GM21423 (cell line): ENCODE measurements at regions not wholly inside any gene's neighbourhood (a gene's known extent, or its start where the extent isn't known, plus 50 kb on each side); places are given as distances from the start of the nearest gene placed in this dataset.

ENCODE experiments used
- ATAC-seq: cut with Tn5 transposase; IDR thresholded peaks from one replicate; pipeline ENCODE4 v1.9.1; 2021; ENCODE audit warnings: mild to moderate bottlenecking, moderate library complexity; ENCODE audit not compliant: unreplicated experiment

GRCh38 chr7:155881471-155882350 lies 69.4 kb upstream of the SHH start:
- ATAC-seq = no peak

- ATAC-seq = no peak
These were observed 68.5 kb upstream of the SHH start for GRCh38 chr7:155880721-155881120.

DNA sequence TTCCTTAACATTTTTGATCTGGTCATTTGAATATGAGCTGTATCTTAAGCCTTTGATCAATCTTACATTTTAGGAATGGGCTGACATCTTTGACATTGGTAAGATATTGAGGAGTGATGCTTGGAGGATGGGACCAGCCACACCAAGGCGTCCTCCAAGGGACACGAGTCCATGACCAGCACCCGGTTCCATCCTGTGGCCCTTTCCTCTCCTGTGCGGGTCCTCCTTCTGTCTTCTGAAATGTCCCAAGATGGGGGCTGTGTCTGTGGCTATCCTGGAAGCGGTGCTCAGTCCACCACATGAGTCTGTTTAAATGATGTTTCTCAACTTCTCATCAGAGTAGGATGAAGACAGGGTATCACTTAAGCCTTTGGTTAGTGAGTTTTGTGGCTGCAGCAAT lies 67.3 kb upstream of the SHH start:
- no peak for ATAC-seq

GRCh38 chr7:155878674-155879073 lies 66.4 kb upstream of the SHH start:
- ATAC-seq = no peak

DNA sequence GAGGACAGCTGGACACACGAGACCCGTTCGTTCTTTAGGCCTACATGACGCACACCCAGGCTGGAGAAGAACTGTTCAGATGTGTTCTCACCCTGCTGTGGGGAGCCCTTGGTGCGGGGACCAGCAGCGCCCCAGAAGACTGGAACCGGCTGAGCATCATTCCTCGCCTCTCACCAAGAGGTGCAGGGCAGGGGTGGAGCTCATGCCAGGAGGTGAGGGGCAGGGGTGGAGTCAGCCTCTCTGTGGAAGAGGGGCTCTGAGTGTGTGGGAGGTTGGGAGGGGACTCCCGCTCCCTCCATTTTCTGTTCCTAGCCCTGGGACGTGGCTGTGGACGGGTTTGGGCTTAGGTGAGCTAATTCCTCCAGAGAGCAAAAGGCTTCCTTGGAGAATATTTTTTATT lies 66.0 kb upstream of the SHH start:
- no peak for ATAC-seq

- no peak for ATAC-seq
These were observed 64.9 kb upstream of the SHH start for GRCh38 chr7:155877167-155877566.

DNA sequence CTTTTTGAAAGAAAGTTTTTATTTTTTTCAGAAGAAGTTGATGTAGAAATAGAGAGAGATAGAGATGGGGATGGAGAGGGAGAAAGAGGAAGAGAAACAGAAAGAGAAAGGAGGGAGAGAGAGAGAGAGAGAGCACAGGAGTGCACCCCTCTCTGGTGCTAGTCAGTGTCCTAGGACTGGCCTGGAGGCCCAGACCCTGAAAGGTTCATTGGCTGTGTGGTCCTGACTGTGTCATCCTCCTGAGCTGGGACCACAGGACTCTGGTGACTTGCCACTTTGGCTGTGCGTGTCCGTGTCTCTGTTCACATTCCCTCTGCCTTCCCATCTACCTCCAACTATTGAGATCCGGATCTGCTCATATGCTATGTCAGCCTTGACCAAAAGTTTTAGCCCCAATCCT lies 62.1 kb upstream of the SHH start:
- ATAC-seq = no peak

GRCh38 chr7:155874010-155874409 lies 61.7 kb upstream of the SHH start:
- ATAC-seq = no peak

- ATAC-seq = no peak
These were observed 60.6 kb upstream of the SHH start for GRCh38 chr7:155872678-155873369.

- ATAC-seq = no peak
These were observed 58.9 kb upstream of the SHH start for GRCh38 chr7:155871211-155871610.

DNA sequence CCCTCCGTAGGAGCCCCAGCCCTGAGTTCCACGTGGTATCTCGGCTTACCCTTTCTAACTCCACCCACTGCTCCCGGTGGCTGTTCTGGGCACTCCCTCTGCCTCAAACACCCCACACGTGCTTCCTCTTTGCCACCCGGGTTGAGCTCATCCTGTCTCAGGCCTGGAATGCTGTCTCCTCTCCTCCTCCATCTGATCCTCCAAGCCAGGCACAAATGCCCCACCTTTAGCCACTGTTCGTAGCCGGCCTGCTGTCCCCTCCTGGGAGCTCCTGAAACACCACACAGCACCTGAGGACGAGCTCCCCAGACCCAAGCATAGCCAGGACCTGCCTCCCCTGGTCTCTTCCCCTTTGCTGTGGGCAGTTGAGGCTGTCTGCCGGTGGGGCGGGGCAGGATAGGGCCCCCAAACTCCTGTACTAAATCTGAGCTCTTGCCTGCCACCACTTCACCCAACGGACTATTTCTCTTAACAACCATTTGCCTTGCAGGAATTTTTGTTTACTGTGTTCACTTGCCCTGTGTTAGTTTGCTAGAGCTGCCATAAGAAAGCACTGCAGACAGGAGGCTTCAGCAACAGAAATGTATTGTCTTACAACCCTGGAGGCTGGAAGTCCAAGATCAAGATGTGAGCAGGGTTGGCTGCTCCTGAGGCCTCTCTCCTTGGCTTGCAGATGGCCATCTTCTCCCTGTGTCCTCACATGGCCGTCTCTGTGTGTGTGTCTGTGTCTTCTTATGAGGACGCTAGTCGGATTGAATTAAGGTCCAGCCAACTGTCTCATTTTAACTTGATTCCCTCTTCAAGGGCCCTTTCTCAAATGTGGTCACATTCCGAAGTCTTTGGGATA lies 58.3 kb upstream of the SHH start:
- no peak for ATAC-seq

- ATAC-seq = no peak
These were observed 57.5 kb upstream of the SHH start for GRCh38 chr7:155869784-155870076.

DNA sequence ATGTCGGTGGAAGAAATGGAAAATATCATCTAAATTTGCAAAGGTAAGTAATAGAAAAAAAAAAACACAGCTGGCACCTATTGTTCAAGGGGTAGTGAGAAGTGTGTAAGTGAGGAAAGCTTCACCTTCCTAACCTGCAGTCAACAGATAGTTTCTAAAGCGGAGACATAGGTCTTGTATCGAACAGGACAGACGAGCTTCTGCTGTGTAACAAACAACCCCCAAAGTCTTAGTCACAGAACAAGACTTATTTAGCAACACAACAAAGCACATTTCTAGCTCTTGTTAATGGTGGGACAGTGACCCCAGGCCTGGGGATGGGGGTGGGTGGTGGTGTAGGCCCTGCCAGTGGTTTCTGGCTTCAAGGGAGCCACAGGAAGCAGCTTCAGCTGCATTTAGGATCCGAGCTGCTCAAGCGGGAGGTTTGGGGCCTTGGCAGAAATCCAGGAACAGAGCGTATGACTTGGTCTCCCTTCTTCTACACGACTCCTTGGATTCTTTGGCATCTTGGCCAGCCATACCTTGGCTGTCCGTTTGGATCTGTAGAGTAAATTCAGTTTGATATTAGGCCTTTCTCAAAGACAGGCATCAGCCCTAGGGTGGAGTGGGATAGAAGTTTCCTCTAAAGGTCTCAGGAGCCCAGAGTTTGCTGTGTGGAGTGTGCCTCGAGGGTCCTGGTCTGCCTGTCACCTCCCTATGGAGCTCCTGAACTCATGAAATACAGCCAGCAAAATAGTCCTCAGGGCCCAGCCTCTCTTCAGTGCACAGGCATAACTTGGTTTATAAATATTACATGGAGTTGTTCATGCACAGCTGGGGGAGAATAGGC lies 56.9 kb upstream of the SHH start:
- ATAC-seq = no peak

GRCh38 chr7:155867734-155868400 lies 55.6 kb upstream of the SHH start:
- ATAC-seq = no peak

GRCh38 chr7:155867280-155867679 lies 55.0 kb upstream of the SHH start:
- no peak for ATAC-seq

DNA sequence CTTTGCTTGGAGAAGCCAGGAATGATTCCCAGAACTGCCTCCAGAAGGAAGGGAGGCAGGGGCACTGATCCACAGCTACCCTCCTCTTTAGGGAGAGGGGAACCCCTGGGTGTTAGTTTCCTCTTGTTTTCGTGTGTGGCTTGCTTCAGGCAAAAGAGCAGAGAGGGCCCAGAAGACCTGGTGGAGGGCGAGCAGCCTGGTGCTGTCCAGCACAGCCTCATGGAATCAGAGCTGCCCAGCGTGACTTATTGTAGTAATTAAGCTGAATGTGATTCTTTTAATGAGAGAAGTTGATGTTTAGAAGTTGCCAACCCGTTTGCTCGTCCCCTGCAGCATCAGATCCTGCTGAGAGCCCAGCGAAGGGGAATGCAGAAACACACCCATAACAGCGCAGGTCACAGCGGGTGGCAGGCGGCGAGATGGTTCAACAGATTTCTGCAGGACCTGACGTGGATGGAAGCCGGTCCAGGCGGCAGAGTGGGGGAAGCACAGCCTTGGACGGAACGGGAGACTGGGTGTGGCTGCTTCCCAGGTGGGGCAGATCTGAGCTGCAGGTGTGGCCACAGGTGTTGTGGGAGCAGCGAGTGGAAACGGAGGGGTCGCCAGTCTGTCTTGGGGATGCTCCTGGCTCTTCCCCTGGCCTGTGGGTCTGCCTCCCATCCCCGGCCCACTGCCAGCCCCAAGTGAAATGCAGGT lies 53.7 kb upstream of the SHH start:
- no peak for ATAC-seq

- no peak for ATAC-seq
These were observed 52.9 kb upstream of the SHH start for GRCh38 chr7:155864991-155865690.

DNA sequence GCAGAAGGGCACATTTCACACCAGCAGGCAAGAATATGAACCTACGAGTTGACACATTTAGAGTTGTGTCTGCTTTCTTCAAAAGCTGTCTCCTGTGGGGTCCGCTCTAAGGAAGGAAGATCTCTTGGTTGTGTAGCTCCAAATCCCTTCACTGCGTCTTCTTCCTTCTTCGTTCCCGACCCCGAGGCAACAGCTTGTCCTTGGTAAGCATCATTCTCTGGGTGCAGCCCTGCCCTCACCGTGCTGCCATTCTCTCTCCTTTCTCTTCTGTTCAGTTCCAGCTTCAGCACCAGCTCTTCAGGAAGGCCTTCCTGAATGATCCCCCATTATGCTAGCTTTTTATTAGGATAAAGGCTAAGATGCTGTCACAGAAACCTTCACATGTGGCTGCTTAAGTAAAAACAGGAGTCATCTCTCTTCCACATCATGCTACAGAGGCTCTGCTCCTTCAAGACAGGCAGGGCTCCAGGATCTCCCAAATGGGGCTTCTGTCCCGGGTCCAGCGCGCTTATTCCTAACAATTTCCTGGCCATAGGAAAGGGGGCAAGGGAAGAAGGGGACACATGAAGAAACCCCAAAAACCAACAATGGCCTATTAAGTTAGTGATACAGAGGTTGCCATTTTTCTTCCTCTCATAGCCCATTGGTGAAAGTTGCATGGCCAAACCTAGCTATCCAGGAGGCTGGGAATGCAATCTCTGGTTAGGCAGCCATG lies 52.2 kb upstream of the SHH start:
- no peak for ATAC-seq
